NCI-H2196 (cell line): ENCODE measurements at regions not wholly inside any gene's neighbourhood (a gene's known extent, or its start where the extent isn't known, plus 50 kb on each side); places are given as distances from the start of the nearest gene placed in this dataset.

Source experiments
- DNase-seq: peaks from one replicate; lab custom pipeline; 2025; ENCODE audit not compliant: unreplicated experiment; lab: John Stamatoyannopoulos, UW

- DNase-seq = no peak
Observed at GRCh38 chr2:226622484-226622883, 177.1 kb downstream of the IRS1 start.

GRCh38 chr2:226620176-226620575 is 179.4 kb downstream of the IRS1 start:
- no peak for DNase-seq

GRCh38 chr2:226619707-226620106 is 179.9 kb downstream of the IRS1 start:
- DNase-seq = no peak

- DNase-seq = no peak
Observed at GRCh38 chr2:226618875-226619605, 180.6 kb downstream of the IRS1 start.

GRCh38 chr2:226618544-226618874 is 181.1 kb downstream of the IRS1 start:
- DNase-seq = no peak

- no peak for DNase-seq
Observed at GRCh38 chr2:226615891-226616290, 183.7 kb downstream of the IRS1 start.

GRCh38 chr2:226611944-226612318 is 187.7 kb downstream of the IRS1 start:
- DNase-seq = no peak

- no peak for DNase-seq
Observed at GRCh38 chr2:226611196-226611943, 188.2 kb downstream of the IRS1 start.

GRCh38 chr2:226609366-226609765 is 190.3 kb downstream of the IRS1 start:
- no peak for DNase-seq

GRCh38 chr2:226608451-226608850 is 191.2 kb downstream of the IRS1 start:
- no peak for DNase-seq

GRCh38 chr2:226607379-226607778 is 192.2 kb downstream of the IRS1 start:
- no peak for DNase-seq

GRCh38 chr2:226605642-226606041 is 194.0 kb downstream of the IRS1 start:
- no peak for DNase-seq

GRCh38 chr2:226603606-226604005 is 196.0 kb downstream of the IRS1 start:
- DNase-seq = no peak

GRCh38 chr2:226601881-226602662 is 197.5 kb downstream of the IRS1 start:
- DNase-seq = no peak

- no peak for DNase-seq
Observed at GRCh38 chr2:226600802-226601201, 198.8 kb downstream of the IRS1 start.

GRCh38 chr2:226600184-226600583 is 199.4 kb downstream of the IRS1 start:
- no peak for DNase-seq

- no peak for DNase-seq
Observed at GRCh38 chr2:226589043-226589442, 210.6 kb downstream of the IRS1 start.

GRCh38 chr2:226585130-226585561 is 214.5 kb downstream of the IRS1 start:
- no peak for DNase-seq

- DNase-seq = no peak
Observed at GRCh38 chr2:226584518-226585055, 215.0 kb downstream of the IRS1 start.

- no peak for DNase-seq
Observed at GRCh38 chr2:226583715-226584114, 215.9 kb downstream of the IRS1 start.

- DNase-seq = no peak
Observed at GRCh38 chr2:226581661-226582060, 218.0 kb downstream of the IRS1 start.

GRCh38 chr2:226581004-226581403 is 218.6 kb downstream of the IRS1 start:
- DNase-seq = no peak
